Body of pancreas (tissue), 4 donors: ENCODE measurements at regions not wholly inside any gene's neighbourhood (a gene's known extent, or its start where the extent isn't known, plus 50 kb on each side); places are given as distances from the start of the nearest gene placed in this dataset.

Experiments used
- ATAC-seq: fragments of 150-250 bp; one replicate; pipeline ENCODE4 v1.9.1; 2016
- DNase-seq, 4 donors: peaks; one replicate each; pipeline ENCODE4 v3.0.0-alpha.2; 2019
- H3K27ac ChIP-seq, 4 donors: fragments of 200-600 bp; sonication (generic); 1 replicate in 3 of 4; 2 replicates in 1 of 4; pipeline versions ENCODE4 v1.5.1 to v1.6.1; 2016 to 2019; ENCODE audit warnings: mild to moderate bottlenecking in 1 of 4, mixed read lengths in 1 of 4, moderate library complexity in 1 of 4
- H3K27me3 ChIP-seq, 2 donors: fragments of 200-600 bp; sonication (generic); one replicate each; pipeline ENCODE4 v1.6.0; 2016; ENCODE audit warnings: mild to moderate bottlenecking in 1 of 2
- H3K36me3 ChIP-seq, 2 donors: fragments of 200-600 bp; sonication (generic); replicated peaks in 1 of 2; 2 replicates each; pipeline ENCODE4 v1.5.1; 2016; ENCODE audit warnings: low read depth in 2 of 2; ENCODE audit not compliant: insufficient read depth in 1 of 2
- H3K4me1 ChIP-seq: fragments of 200-600 bp; sonication (generic); one replicate; pipeline ENCODE4 v1.6.0; 2016
- H3K4me3 ChIP-seq, 2 donors: fragments of 200-600 bp; sonication (generic); 1 replicate in 1 of 2; 2 replicates in 1 of 2; pipeline ENCODE4 v1.5.1; 2016 to 2019
- H3K9me3 ChIP-seq, 3 donors: fragments of 200-600 bp; sonication (generic); 1 replicate in 2 of 3; 2 replicates in 1 of 3; pipeline ENCODE4 v1.5.1; 2016
- POLR2A ChIP-seq, 3 donors: fragments of 450-650 bp; IDR thresholded peaks; one replicate each; pipeline ENCODE4 v1.6.1; 2016; ENCODE audit warnings: antibody characterized with exemption in 3 of 3, mild to moderate bottlenecking in 2 of 3
- WGBS, 2 donors: methylation state at CpG; one replicate each; pipeline ENCODE4 v1.1.5; 2017; 5-methylcytosine and 5-hydroxymethylcytosine counted together
- intact Hi-C: fragments of 100-400 bp; cut with DNase I; formaldehyde crosslinking; loops from one replicate; pipeline ENCODE4 v1.15.1; 2023
- TF ChIP-seq, protein P1 (sequence below), 7 experiments: fragments of 450-650 bp in 4 of 7; fragments of 200-600 bp in 3 of 7; sonication (generic) in 3 of 7; IDR thresholded peaks; one replicate each; pipeline ENCODE4 v1.5.1; 2016 to 2019; ENCODE audit warnings: antibody characterized with exemption in 7 of 7

DNA sequence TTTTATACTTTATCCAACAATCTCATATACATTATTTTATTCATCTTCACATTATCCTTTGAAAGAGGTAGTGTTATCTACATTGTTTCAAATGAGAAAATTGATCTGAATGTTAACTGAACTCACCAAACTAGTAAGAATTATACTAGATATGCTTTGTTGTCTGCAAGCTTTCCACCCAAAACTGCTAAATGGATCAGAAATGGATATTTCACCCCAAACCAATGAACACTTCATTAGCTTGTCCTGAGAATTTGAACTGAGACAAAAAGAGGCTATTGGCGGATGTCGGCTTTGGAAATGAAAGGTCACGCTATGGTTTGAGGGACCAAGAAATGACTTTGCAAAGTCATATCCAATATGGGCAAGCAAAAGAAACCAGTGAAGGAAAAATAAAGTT lies 201.9 kb upstream of the TRPM3 start:
- Histone ChIP-seq H3K4me1 (no peaks in the 10 kb centered on the region), H3K27ac (no peak overlapping the region), H3K4me3 (no peak overlapping the region), H3K36me3 (no peaks in the 10 kb centered on the region), H3K27me3 (no peaks in the 10 kb centered on the region), H3K9me3 (no peaks in the 10 kb centered on the region)
- no peak for DNase-seq
- TF ChIP-seq, protein P1, sequence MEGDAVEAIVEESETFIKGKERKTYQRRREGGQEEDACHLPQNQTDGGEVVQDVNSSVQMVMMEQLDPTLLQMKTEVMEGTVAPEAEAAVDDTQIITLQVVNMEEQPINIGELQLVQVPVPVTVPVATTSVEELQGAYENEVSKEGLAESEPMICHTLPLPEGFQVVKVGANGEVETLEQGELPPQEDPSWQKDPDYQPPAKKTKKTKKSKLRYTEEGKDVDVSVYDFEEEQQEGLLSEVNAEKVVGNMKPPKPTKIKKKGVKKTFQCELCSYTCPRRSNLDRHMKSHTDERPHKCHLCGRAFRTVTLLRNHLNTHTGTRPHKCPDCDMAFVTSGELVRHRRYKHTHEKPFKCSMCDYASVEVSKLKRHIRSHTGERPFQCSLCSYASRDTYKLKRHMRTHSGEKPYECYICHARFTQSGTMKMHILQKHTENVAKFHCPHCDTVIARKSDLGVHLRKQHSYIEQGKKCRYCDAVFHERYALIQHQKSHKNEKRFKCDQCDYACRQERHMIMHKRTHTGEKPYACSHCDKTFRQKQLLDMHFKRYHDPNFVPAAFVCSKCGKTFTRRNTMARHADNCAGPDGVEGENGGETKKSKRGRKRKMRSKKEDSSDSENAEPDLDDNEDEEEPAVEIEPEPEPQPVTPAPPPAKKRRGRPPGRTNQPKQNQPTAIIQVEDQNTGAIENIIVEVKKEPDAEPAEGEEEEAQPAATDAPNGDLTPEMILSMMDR (IDR thresholded peaks at IDR 0.05), result no peak
- no peak for TF ChIP-seq POLR2A (IDR thresholded peaks at IDR 0.05)
- 90 to 91% methylated on average over 3 of the region's 3 CpGs for WGBS, 2 donors
- no peak for ATAC-seq
- intact Hi-C loops, result no loop called here

DNA sequence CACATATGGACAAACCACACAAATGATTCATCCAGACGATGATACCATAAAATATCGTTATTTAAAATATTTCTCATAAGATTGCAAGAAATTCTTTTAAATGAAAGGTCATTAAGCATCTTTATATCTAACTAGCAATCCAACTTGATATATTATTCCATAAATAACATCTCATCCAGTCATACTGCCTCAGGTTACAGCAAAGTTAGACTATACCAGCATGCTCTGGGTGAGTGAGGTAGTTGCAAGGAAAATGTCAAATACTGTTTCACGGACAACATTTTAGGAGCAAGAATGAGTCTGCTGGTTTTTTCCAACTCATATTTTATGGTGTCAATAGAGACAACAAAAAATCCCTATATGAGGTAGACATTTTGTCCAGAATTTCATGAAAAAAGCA lies 200.9 kb upstream of the TRPM3 start:
- Histone ChIP-seq H3K36me3 (no peaks in the 10 kb centered on the region), H3K4me3 (no peak overlapping the region), H3K4me1 (no peaks in the 10 kb centered on the region), H3K27ac (no peak overlapping the region), H3K9me3 (no peaks in the 10 kb centered on the region), H3K27me3 (no peaks in the 10 kb centered on the region)
- intact Hi-C loops, result no loop called here
- ATAC-seq (no peak), DNase-seq (no peak)
- 64 to 70% methylated on average over 3 of the region's 3 CpGs for WGBS, 2 donors
- TF ChIP-seq POLR2A (IDR thresholded peaks at IDR 0.05), result no peak
- TF ChIP-seq, protein P1 (IDR thresholded peaks at IDR 0.05), result no peak

GRCh38 chr9:71308454-71308853 lies 187.0 kb upstream of the TRPM3 start:
- WGBS, 2 donors, result 57 to 63% methylated on average over 1 of the region's 1 CpG
- Histone ChIP-seq H3K9me3 (no peaks in the 10 kb centered on the region), H3K36me3 (no peaks in the 10 kb centered on the region), H3K4me3 (no peak overlapping the region), H3K27me3 (no peaks in the 10 kb centered on the region), H3K27ac (no peak overlapping the region), H3K4me1 (no peaks in the 10 kb centered on the region)
- ATAC-seq (no peak), DNase-seq (no peak)
- intact Hi-C loops, result no loop called here
- TF ChIP-seq, protein P1 (IDR thresholded peaks at IDR 0.05), result no peak
- TF ChIP-seq POLR2A (IDR thresholded peaks at IDR 0.05), result no peak

DNA sequence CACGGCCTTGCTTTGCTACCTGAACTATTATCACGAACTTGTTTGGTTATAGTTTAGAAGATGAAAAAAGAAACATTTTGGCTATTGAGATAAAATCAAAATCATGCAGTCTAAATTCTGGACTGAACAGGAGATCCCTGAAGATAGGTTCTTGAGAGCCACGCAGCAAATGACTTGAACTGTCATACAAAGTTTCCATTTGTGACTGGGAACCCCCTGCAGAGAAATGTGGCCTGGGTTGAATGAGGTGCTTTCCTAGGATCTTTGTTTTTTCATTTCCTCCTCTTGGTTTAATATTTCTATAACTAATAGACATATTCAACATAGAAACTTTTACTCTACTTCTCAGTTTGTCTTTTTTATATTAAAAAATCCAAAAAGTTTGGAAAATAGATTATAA lies 184.7 kb upstream of the TRPM3 start:
- no peak for TF ChIP-seq POLR2A (IDR thresholded peaks at IDR 0.05)
- TF ChIP-seq, protein P1 (IDR thresholded peaks at IDR 0.05), result no peak
- Histone ChIP-seq H3K36me3 (no peaks in the 10 kb centered on the region), H3K9me3 (no peaks in the 10 kb centered on the region), H3K4me3 (no peak overlapping the region), H3K27ac (no peak overlapping the region), H3K27me3 (no peaks in the 10 kb centered on the region), H3K4me1 (no peaks in the 10 kb centered on the region)
- WGBS, 2 donors, result 49 to 55% methylated on average over 3 of the region's 3 CpGs
- ATAC-seq (no peak), DNase-seq (no peak)
- intact Hi-C loops, result no loop called here

DNA sequence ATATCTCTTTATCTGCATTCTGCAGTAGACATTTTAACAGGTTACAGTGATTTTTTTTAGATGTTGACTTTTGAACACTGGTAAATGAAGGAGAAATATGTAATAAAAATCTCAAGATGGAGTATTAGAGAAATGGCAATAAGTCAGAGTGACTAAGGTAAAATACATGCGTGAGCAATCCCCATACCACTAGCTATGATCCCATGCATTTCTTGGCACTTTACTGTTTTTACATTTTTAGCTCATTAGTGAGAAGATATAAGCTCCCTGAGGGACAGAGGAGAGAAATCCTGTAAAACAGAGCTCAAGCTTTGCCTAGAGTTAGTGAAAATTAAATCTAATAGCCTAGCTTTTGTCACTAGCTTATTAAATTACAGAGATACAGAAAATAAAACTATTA lies 181.9 kb upstream of the TRPM3 start:
- intact Hi-C loops, result no loop called here
- DNase-seq (no peak), ATAC-seq (no peak)
- Histone ChIP-seq H3K4me3 (no peak overlapping the region), H3K27ac (no peak overlapping the region), H3K36me3 (no peaks in the 10 kb centered on the region), H3K9me3 (no peaks in the 10 kb centered on the region), H3K4me1 (no peaks in the 10 kb centered on the region), H3K27me3 (no peaks in the 10 kb centered on the region)
- 78 to 91% methylated on average over 1 of the region's 1 CpG for WGBS, 2 donors
- no peak for TF ChIP-seq POLR2A (IDR thresholded peaks at IDR 0.05)
- TF ChIP-seq, protein P1 (IDR thresholded peaks at IDR 0.05), result no peak
